ENCODE measurements at regions not wholly inside any gene's neighbourhood (a gene's known extent, or its start where the extent isn't known, plus 50 kb on each side); places are given as distances from the start of the nearest gene placed in this dataset.
"Not testable (repeated sequence)": the region's sequence is repeated elsewhere in the genome, so short reads cannot be mapped to it uniquely, and the experiment has no call there.

DNA sequence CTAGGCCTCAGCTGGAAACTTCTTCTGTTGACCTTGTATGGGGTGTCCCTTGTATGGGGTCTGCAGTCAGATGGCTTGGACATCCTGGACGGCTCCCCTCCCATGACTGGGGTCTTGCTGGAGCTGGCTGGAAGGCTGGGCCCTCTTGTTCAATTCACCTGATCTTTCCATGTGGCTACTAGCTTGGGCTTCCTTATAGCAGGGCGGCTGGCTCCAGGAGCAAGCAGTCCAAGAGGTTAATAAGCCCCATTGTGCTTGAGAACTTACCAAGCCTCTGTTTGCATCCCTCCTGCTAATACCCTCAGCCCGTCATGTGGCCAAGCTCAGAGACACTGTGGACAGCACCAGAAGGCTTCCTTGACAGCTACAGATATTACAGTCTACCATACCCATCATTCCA, 111.6 kb upstream of the NPAS2 start:
- no peaks in the 10 kb centered on the region for H3K9me3 ChIP-seq
- TF ChIP-seq, protein P1, sequence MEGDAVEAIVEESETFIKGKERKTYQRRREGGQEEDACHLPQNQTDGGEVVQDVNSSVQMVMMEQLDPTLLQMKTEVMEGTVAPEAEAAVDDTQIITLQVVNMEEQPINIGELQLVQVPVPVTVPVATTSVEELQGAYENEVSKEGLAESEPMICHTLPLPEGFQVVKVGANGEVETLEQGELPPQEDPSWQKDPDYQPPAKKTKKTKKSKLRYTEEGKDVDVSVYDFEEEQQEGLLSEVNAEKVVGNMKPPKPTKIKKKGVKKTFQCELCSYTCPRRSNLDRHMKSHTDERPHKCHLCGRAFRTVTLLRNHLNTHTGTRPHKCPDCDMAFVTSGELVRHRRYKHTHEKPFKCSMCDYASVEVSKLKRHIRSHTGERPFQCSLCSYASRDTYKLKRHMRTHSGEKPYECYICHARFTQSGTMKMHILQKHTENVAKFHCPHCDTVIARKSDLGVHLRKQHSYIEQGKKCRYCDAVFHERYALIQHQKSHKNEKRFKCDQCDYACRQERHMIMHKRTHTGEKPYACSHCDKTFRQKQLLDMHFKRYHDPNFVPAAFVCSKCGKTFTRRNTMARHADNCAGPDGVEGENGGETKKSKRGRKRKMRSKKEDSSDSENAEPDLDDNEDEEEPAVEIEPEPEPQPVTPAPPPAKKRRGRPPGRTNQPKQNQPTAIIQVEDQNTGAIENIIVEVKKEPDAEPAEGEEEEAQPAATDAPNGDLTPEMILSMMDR (IDR thresholded peaks at IDR 0.05), result no peak
- TF ChIP-seq POLR2A (IDR thresholded peaks at IDR 0.05), result no peak
- H3K4me1 ChIP-seq, result no peaks in the 10 kb centered on the region
- no peaks in the 10 kb centered on the region for H3K27me3 ChIP-seq
- no peaks in the 10 kb centered on the region for H3K36me3 ChIP-seq
- H3K4me3 ChIP-seq, result no peak overlapping the region
- H3K27ac ChIP-seq, result no peak overlapping the region
- no peak for DNase-seq

GRCh38 chr2:100713106-100713505, 106.8 kb upstream of the NPAS2 start:
- Histone ChIP-seq H3K27ac (no peak overlapping the region), H3K4me1 (no peaks in the 10 kb centered on the region), H3K27me3 (no peaks in the 10 kb centered on the region), H3K9me3 (no peaks in the 10 kb centered on the region), H3K36me3 (no peaks in the 10 kb centered on the region), H3K4me3 (no peak overlapping the region)
- DNase-seq, result no peak
- TF ChIP-seq, protein P1 (IDR thresholded peaks at IDR 0.05), result no peak
- no peak for TF ChIP-seq POLR2A (IDR thresholded peaks at IDR 0.05)

GRCh38 chr2:100714396-100715010, 105.4 kb upstream of the NPAS2 start:
- H3K9me3 ChIP-seq, H3K4me1 ChIP-seq, H3K4me3 ChIP-seq, H3K36me3 ChIP-seq, H3K27me3 ChIP-seq, H3K27ac ChIP-seq, DNase-seq: not testable (repeated sequence)

GRCh38 chr2:100715861-100716260, 104.1 kb upstream of the NPAS2 start:
- H3K36me3 ChIP-seq, H3K4me1 ChIP-seq, H3K27ac ChIP-seq, H3K4me3 ChIP-seq, H3K27me3 ChIP-seq, DNase-seq, H3K9me3 ChIP-seq: not testable (repeated sequence)

DNA sequence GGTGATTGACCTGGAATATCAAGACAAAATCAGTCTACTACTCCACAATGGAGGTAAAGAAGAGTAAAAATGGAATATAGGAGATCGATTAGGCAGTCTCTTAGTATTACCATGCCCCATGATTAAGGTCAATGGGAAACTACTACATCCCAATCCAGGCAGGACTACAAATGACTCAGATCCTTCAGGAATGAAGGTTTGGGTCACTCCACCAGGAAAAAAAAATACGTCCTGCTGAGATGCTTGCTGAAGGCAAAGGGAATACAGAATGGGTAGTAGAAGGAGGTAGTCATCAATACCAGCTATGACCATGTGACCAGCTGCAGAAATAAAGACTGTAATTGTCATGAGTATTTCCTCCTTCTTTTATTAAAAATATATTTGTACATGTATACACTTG, 103.4 kb upstream of the NPAS2 start:
- Histone ChIP-seq H3K27ac (no peak overlapping the region), H3K4me3 (no peak overlapping the region), H3K36me3 (no peaks in the 10 kb centered on the region), H3K4me1 (no peaks in the 10 kb centered on the region), H3K9me3 (no peaks in the 10 kb centered on the region), H3K27me3 (no peaks in the 10 kb centered on the region)
- no peak for DNase-seq
- no peak for TF ChIP-seq POLR2A (IDR thresholded peaks at IDR 0.05)
- TF ChIP-seq, protein P1 (IDR thresholded peaks at IDR 0.05), result no peak

DNA sequence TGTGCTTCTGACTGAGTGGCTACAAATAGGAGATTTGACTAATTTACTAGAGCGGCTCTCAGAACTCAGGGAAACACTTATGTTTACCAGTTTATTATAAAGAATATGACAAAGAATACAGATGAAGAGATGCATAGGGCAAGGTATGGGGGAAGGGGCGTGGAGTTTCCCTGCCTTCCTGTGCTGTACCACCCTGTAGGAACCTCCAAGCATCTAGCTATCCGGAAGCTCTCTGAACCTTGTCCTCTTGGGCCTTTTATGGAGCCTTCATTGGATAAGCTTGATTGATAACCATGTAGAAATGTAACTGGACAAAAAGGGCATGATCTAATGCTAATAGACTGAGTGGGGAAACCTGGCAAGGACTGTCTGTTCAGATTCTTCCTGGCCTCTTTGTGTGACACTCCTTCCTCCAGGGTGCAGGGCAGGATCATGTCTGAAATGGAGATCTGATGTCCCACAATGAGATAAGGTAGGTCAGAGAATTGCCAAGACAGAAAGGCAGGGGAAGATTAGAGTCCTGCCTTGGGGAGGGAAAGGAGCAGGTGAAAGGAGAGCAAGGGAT, 101.8 kb upstream of the NPAS2 start:
- Histone ChIP-seq H3K4me1 (no peaks in the 10 kb centered on the region), H3K9me3 (no peaks in the 10 kb centered on the region), H3K27me3 (no peaks in the 10 kb centered on the region), H3K4me3 (no peak overlapping the region), H3K36me3 (no peaks in the 10 kb centered on the region), H3K27ac (no peak overlapping the region)
- TF ChIP-seq, protein P1 (IDR thresholded peaks at IDR 0.05), result peak in 3 of 6 experiments; percentile 34 to 41 (median 39)
- TF ChIP-seq POLR2A (IDR thresholded peaks at IDR 0.05), result no peak
- no peak for DNase-seq

- Histone ChIP-seq H3K9me3 (no peaks in the 10 kb centered on the region), H3K27ac (no peak overlapping the region), H3K27me3 (no peaks in the 10 kb centered on the region), H3K36me3 (no peaks in the 10 kb centered on the region), H3K4me1 (no peaks in the 10 kb centered on the region), H3K4me3 (no peak overlapping the region)
- DNase-seq, result no peak
- no peak for TF ChIP-seq POLR2A (IDR thresholded peaks at IDR 0.05)
- TF ChIP-seq, protein P1 (IDR thresholded peaks at IDR 0.05), result no peak
These were observed 99.5 kb upstream of the NPAS2 start for GRCh38 chr2:100720445-100720844.

All from Peyer's patch (tissue), 4 donors.